Nephron progenitor cell (in vitro differentiated cells): ENCODE measurements at regions not wholly inside any gene's neighbourhood (a gene's known extent, or its start where the extent isn't known, plus 50 kb on each side); places are given as distances from the start of the nearest gene placed in this dataset.

Source experiments
- DNase-seq: peaks from one replicate; pipeline ENCODE4 v3.0.0; 2021
- H3K27ac Mint-ChIP-seq: 2 replicates; pipeline ENCODE4 v1.8.0; 2021; ENCODE audit warnings: mild to moderate bottlenecking, moderate library complexity, mixed read lengths
- H3K27me3 Mint-ChIP-seq: 2 replicates; pipeline ENCODE4 v1.8.0; 2021; ENCODE audit warnings: mild to moderate bottlenecking, low read depth, mixed read lengths; ENCODE audit not compliant: poor library complexity
- H3K36me3 Mint-ChIP-seq: 2 replicates; pipeline ENCODE4 v1.8.0; 2021; ENCODE audit warnings: low read depth, mixed read lengths
- H3K4me1 Mint-ChIP-seq: 2 replicates; pipeline ENCODE4 v1.8.0; 2021; ENCODE audit warnings: mixed read lengths
- H3K4me3 Mint-ChIP-seq: 2 replicates; pipeline ENCODE4 v1.8.0; 2021; ENCODE audit warnings: mild to moderate bottlenecking, moderate library complexity, mixed read lengths
- H3K9me3 Mint-ChIP-seq: 2 replicates; pipeline ENCODE4 v1.8.0; 2021; ENCODE audit warnings: mild to moderate bottlenecking, moderate library complexity, mixed read lengths
- CTCF ChIP-seq: fragments of 200-600 bp; sonication (generic); IDR thresholded peaks from 2 replicates; pipeline ENCODE4 v1.5.0; 2021; ENCODE audit warnings: antibody characterized with exemption

- no peak overlapping the region for H3K27ac Mint-ChIP-seq
- H3K36me3 Mint-ChIP-seq, result no peaks in the 10 kb centered on the region
- DNase-seq, result no peak
- TF ChIP-seq CTCF, result no peak
- peaks cover 15% of the 10 kb centered on the region for H3K9me3 Mint-ChIP-seq
- no peaks in the 10 kb centered on the region for H3K4me1 Mint-ChIP-seq
- no peaks in the 10 kb centered on the region for H3K27me3 Mint-ChIP-seq
- no peak overlapping the region for H3K4me3 Mint-ChIP-seq
These were observed 393.5 kb upstream of the GRIA3 start for GRCh38 chrX:122790376-122791095.

GRCh38 chrX:122813876-122814275 lies 370.2 kb upstream of the GRIA3 start:
- Mint-ChIP-seq H3K27me3 (no peaks in the 10 kb centered on the region), H3K4me3 (no peak overlapping the region), H3K36me3 (no peaks in the 10 kb centered on the region), H3K27ac (no peak overlapping the region), H3K4me1 (no peaks in the 10 kb centered on the region), H3K9me3 (peaks cover 56% of the 10 kb centered on the region)
- no peak for TF ChIP-seq CTCF
- no peak for DNase-seq

- H3K4me3 Mint-ChIP-seq, result no peak overlapping the region
These were observed 367.8 kb upstream of the GRIA3 start for GRCh38 chrX:122816288-122816687.

GRCh38 chrX:122817321-122817955 lies 366.6 kb upstream of the GRIA3 start:
- peaks cover 8% of the 10 kb centered on the region for H3K36me3 Mint-ChIP-seq
- H3K27me3 Mint-ChIP-seq, result no peaks in the 10 kb centered on the region
- no peak for TF ChIP-seq CTCF
- H3K9me3 Mint-ChIP-seq, result peaks cover 80% of the 10 kb centered on the region
- H3K4me3 Mint-ChIP-seq, result no peak overlapping the region
- H3K27ac Mint-ChIP-seq, result no peak overlapping the region
- DNase-seq, result no peak
- H3K4me1 Mint-ChIP-seq, result no peaks in the 10 kb centered on the region

More at GRCh38 chrX:122816288-122816687, 367.8 kb upstream of the GRIA3 start:
- TF ChIP-seq CTCF, result no peak
- Mint-ChIP-seq H3K27me3 (no peaks in the 10 kb centered on the region), H3K36me3 (peaks cover 8% of the 10 kb centered on the region), H3K9me3 (peaks cover 77% of the 10 kb centered on the region), H3K4me1 (no peaks in the 10 kb centered on the region), H3K27ac (no peak overlapping the region)
- no peak for DNase-seq

- no peak overlapping the region for H3K4me3 Mint-ChIP-seq
- DNase-seq, result no peak
- no peak overlapping the region for H3K27ac Mint-ChIP-seq
- H3K27me3 Mint-ChIP-seq, result no peaks in the 10 kb centered on the region
- peaks cover 84% of the 10 kb centered on the region for H3K9me3 Mint-ChIP-seq
- H3K4me1 Mint-ChIP-seq, result no peaks in the 10 kb centered on the region
- H3K36me3 Mint-ChIP-seq, result peaks cover 8% of the 10 kb centered on the region
- TF ChIP-seq CTCF, result no peak
These were observed 366.0 kb upstream of the GRIA3 start for GRCh38 chrX:122818068-122818467.

GRCh38 chrX:122833230-122833629 lies 350.8 kb upstream of the GRIA3 start:
- no peaks in the 10 kb centered on the region for H3K36me3 Mint-ChIP-seq

More at GRCh38 chrX:122833230-122833629, 350.8 kb upstream of the GRIA3 start:
- no peak overlapping the region for H3K27ac Mint-ChIP-seq
- DNase-seq, result no peak
- H3K27me3 Mint-ChIP-seq, result no peaks in the 10 kb centered on the region
- no peak for TF ChIP-seq CTCF
- no peaks in the 10 kb centered on the region for H3K4me1 Mint-ChIP-seq
- peaks cover 24% of the 10 kb centered on the region for H3K9me3 Mint-ChIP-seq
- no peak overlapping the region for H3K4me3 Mint-ChIP-seq
